ENCODE measurements at regions not wholly inside any gene's neighbourhood (a gene's known extent, or its start where the extent isn't known, plus 50 kb on each side); places are given as distances from the start of the nearest gene placed in this dataset.
"Not testable (repeated sequence)": the region's sequence is repeated elsewhere in the genome, so short reads cannot be mapped to it uniquely, and the experiment has no call there.

GRCh38 chrX:1109580-1110119 lies 102.8 kb downstream of the CRLF2 start:
- TF ChIP-seq, protein P1, sequence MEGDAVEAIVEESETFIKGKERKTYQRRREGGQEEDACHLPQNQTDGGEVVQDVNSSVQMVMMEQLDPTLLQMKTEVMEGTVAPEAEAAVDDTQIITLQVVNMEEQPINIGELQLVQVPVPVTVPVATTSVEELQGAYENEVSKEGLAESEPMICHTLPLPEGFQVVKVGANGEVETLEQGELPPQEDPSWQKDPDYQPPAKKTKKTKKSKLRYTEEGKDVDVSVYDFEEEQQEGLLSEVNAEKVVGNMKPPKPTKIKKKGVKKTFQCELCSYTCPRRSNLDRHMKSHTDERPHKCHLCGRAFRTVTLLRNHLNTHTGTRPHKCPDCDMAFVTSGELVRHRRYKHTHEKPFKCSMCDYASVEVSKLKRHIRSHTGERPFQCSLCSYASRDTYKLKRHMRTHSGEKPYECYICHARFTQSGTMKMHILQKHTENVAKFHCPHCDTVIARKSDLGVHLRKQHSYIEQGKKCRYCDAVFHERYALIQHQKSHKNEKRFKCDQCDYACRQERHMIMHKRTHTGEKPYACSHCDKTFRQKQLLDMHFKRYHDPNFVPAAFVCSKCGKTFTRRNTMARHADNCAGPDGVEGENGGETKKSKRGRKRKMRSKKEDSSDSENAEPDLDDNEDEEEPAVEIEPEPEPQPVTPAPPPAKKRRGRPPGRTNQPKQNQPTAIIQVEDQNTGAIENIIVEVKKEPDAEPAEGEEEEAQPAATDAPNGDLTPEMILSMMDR (IDR thresholded peaks at IDR 0.05), result no peak
- Histone ChIP-seq H3K4me1 (no peaks in the 10 kb centered on the region), H3K4me3 (no peak overlapping the region), H3K27ac (no peak overlapping the region), H3K27me3 (no peaks in the 10 kb centered on the region), H3K9me3 (no peaks in the 10 kb centered on the region), H3K36me3 (no peaks in the 10 kb centered on the region)
- DNase-seq (no peak), ATAC-seq (no peak), FAIRE-seq (no peak)
- 63 to 76% methylated on average over 5 of the region's 5 CpGs for WGBS, 2 donors
- intact Hi-C loops (cut with DNase I), result no loop called here

GRCh38 chrX:1108501-1109445 lies 103.7 kb downstream of the CRLF2 start:
- no peak for DNase-seq

DNA sequence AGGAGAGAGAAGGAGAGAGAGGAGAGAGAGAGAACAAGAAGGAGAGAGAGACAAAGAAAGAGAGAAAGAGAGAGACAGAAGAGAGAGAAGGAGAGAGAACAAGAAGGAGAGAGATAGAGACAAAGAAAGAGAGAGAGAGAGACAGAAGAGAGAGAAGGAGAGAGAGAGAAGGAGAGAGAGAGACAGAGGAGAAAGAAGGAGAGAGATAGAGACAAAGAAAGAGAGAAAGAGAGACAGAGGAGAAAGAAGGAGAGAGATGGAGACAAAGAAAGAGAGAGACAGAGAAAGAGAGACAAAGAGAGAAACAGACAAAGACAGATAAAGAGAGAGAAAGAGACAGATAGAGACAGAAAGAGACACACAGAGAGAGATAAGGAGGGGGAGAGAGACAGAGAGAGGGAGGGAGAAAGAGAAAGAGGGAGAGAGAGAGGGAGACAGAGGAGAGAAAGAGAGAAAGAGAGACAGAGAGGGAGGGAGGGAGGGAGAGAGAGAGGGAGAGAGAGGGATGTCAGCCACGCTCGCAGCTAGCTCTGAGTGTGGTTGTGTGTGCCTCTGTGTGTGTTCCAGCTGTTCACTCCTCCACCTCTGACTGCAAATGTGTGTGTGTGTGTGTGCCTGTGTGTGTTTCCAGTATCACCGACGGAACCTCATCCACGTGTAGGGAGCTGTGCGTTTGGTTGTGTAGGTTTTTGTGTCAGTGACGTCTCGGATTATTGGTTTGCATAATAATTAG lies 105.8 kb downstream of the CRLF2 start:
- Histone ChIP-seq H3K9me3 (no peaks in the 10 kb centered on the region), H3K27ac (no peak overlapping the region), H3K4me1 (no peaks in the 10 kb centered on the region), H3K4me3 (no peak overlapping the region), H3K36me3 (no peaks in the 10 kb centered on the region), H3K27me3 (no peaks in the 10 kb centered on the region)
- intact Hi-C loops (cut with DNase I), result no loop called here
- DNase-seq (no peak), ATAC-seq (no peak), FAIRE-seq (no peak)
- TF ChIP-seq, protein P1 (IDR thresholded peaks at IDR 0.05), result no peak
- WGBS, 2 donors, result 20 to 25% methylated on average over 7 to 8 of the region's 8 CpGs

More at GRCh38 chrX:1108501-1109445, 103.7 kb downstream of the CRLF2 start:
- Histone ChIP-seq H3K4me3 (no peak overlapping the region), H3K9me3 (no peaks in the 10 kb centered on the region), H3K36me3 (no peaks in the 10 kb centered on the region), H3K27ac (no peak overlapping the region), H3K27me3 (no peaks in the 10 kb centered on the region), H3K4me1 (no peaks in the 10 kb centered on the region)
- TF ChIP-seq, protein P1 (IDR thresholded peaks at IDR 0.05), result no peak
- ATAC-seq (no peak), FAIRE-seq (no peak)
- 15 to 20% methylated on average over 21 of the region's 21 CpGs for WGBS, 2 donors
- intact Hi-C loops (cut with DNase I), result no loop called here

DNA sequence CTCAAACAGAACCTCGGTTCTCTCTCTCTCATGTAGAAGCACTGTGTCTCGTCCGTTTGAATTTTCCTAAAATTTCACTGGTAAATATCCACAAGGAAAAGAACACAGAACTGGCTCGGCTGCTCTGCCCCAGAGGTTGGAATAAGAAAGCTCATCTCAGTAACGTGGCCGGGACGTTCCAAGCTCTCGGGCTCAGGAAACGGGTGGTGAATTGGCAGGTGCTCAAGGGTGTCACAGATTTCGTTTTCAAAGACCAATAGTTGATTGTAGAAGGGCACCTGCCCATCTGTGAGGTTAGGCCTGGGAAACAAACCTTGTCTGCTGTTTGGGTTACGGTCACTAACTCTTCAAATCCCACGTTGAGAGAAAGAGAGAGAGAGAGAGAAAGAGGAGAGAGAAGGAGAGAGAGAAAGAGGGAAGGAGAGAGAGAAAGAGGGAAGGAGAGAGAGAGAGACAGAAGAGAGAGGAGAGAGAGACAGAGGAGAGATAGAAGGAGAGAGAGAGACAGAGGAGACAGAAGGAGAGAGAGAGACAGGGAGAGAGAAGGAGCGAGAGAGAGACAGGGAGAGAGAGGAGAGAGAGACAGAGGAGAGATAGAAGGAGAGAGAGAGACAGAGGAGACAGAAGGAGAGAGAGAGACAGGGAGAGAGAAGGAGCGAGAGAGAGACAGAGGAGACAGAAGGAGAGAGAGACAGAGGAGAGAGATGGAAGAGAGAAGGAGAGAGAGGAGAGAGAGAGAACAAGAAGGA lies 106.6 kb downstream of the CRLF2 start:
- WGBS, 2 donors, result 24 to 28% methylated on average over 14 of the region's 14 CpGs
- intact Hi-C loops (cut with DNase I), result no loop called here
- DNase-seq, result no peak
- TF ChIP-seq, protein P1 (IDR thresholded peaks at IDR 0.05), result no peak
- H3K4me3 ChIP-seq, result no peak overlapping the region
- H3K27ac ChIP-seq, result no peak overlapping the region
- no peaks in the 10 kb centered on the region for H3K27me3 ChIP-seq
- H3K36me3 ChIP-seq, result no peaks in the 10 kb centered on the region
- no peak for FAIRE-seq
- no peaks in the 10 kb centered on the region for H3K4me1 ChIP-seq
- no peak for ATAC-seq
- no peaks in the 10 kb centered on the region for H3K9me3 ChIP-seq

DNA sequence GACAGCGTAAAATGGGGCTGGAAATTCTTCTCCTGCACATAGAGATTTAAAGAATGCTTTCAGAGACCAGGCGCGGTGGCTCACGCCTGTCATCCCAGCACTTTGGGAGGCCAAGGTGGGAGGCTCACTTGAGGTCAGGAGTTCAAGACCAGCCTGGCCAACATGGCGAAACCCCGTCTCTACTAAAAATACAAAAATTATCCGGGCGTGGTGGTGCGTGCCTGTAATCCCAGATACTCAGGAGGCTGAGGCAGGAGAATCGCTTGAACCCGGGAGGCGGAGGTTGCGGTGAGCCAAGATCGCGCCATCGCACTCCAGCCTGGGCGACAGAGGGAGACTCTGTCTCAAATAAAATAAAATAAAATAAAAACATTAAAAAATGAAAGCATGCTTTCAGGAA lies 107.4 kb downstream of the CRLF2 start:
- H3K27me3 ChIP-seq; FAIRE-seq; DNase-seq; intact Hi-C loops (cut with DNase I); H3K27ac ChIP-seq; H3K9me3 ChIP-seq; H3K4me1 ChIP-seq; H3K36me3 ChIP-seq; H3K4me3 ChIP-seq; ATAC-seq: not testable (repeated sequence)
- WGBS, 2 donors, result 85% methylated on average over 17 of the region's 17 CpGs
